Fibroblast of mammary gland (primary cell): ENCODE measurements at regions not wholly inside any gene's neighbourhood (a gene's known extent, or its start where the extent isn't known, plus 50 kb on each side); places are given as distances from the start of the nearest gene placed in this dataset.
A peak's percentile ranks its signal among the peaks of the same experiment; 100 is the strongest.
"Not testable (repeated sequence)": the region's sequence is repeated elsewhere in the genome, so short reads cannot be mapped to it uniquely, and the experiment has no call there.

Source experiments
- DNase-seq: peaks from one replicate; pipeline ENCODE4 v3.0.0-alpha.2; 2010; ENCODE audit warnings: low read depth
- H3K4me3 ChIP-seq: 2 replicates; pipeline ENCODE4 v1.5.1; 2011; ENCODE audit warnings: low read depth, mild to moderate bottlenecking, low read length, moderate library complexity; ENCODE audit not compliant: control insufficient read depth
- CTCF ChIP-seq: conservative IDR thresholded peaks from 2 replicates; pipeline ENCODE4 v1.5.1; 2011; ENCODE audit warnings: low read depth, low read length, inconsistent platforms; ENCODE audit not compliant: control insufficient read depth, insufficient read depth

GRCh38 chrX:125205133-125205917, 114.3 kb upstream of the TEX13C start:
- H3K4me3 ChIP-seq, result no peak overlapping the region
- DNase-seq, result peak; percentile 4
- TF ChIP-seq CTCF, result no peak

- no peak overlapping the region for H3K4me3 ChIP-seq
- no peak for TF ChIP-seq CTCF
- no peak for DNase-seq
These were observed 113.6 kb upstream of the TEX13C start for GRCh38 chrX:125205918-125206665.

GRCh38 chrX:125210146-125210545, 109.5 kb upstream of the TEX13C start:
- DNase-seq, result no peak
- TF ChIP-seq CTCF, result no peak
- H3K4me3 ChIP-seq, result no peak overlapping the region

- DNase-seq, result no peak
- no peak for TF ChIP-seq CTCF
- H3K4me3 ChIP-seq, result no peak overlapping the region
These were observed 99.8 kb upstream of the TEX13C start for GRCh38 chrX:125219852-125220251.

GRCh38 chrX:125236955-125237354, 82.7 kb upstream of the TEX13C start:
- H3K4me3 ChIP-seq, result no peak overlapping the region
- TF ChIP-seq CTCF, result no peak
- DNase-seq, result no peak

GRCh38 chrX:125248931-125249330, 70.7 kb upstream of the TEX13C start:
- TF ChIP-seq CTCF, result no peak
- no peak for DNase-seq
- no peak overlapping the region for H3K4me3 ChIP-seq

- H3K4me3 ChIP-seq, DNase-seq: not testable (repeated sequence)
These were observed 63.9 kb upstream of the TEX13C start for GRCh38 chrX:125255759-125256158.
